GM19397 (cell line): ENCODE measurements at regions not wholly inside any gene's neighbourhood (a gene's known extent, or its start where the extent isn't known, plus 50 kb on each side); places are given as distances from the start of the nearest gene placed in this dataset.
"Not testable (repeated sequence)": the region's sequence is repeated elsewhere in the genome, so short reads cannot be mapped to it uniquely, and the experiment has no call there.

Source experiments
- ATAC-seq: cut with Tn5 transposase; IDR thresholded peaks from one replicate; pipeline ENCODE4 v1.9.1; 2021; ENCODE audit warnings: mild to moderate bottlenecking, moderate library complexity; ENCODE audit not compliant: unreplicated experiment

DNA sequence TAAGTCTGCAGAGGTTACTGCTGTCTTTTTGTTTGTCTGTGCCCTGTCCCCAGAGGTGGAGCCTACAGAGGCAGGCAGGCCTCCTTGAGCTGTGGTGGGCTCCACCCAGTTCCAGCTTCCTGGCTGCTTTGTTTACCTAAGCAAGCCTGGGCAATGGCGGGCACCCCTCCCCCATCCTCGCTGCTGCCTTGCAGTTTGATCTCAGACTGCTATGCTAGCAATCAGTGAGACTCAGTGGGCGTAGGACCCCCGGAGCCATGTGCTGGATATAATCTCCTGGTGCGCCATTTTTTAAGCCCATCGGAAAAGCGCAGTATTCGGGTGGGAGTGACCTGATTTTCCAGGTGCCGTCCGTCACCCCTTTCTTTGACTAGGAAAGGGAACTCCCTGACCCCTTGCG, 1363.1 kb downstream of the HACE1 start:
- not testable (repeated sequence) for ATAC-seq

DNA sequence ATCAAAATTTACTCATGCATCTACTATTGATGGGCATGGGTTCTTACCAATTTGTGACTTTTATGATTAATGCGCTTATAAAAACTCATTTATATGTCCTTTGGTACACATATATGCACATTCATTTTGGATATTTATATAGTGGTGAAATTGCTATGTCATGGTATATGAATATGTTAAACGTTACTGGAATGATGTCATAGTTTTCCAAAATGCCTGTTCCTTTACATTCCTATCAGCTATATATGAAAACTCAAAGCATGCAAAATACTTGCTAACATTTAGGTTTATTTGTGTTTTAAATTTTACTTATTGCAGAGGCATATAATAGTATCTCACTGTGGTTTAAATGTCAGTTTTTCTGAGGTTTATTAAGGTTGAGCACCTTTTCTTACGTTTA, 1403.1 kb downstream of the HACE1 start:
- ATAC-seq, result no peak

DNA sequence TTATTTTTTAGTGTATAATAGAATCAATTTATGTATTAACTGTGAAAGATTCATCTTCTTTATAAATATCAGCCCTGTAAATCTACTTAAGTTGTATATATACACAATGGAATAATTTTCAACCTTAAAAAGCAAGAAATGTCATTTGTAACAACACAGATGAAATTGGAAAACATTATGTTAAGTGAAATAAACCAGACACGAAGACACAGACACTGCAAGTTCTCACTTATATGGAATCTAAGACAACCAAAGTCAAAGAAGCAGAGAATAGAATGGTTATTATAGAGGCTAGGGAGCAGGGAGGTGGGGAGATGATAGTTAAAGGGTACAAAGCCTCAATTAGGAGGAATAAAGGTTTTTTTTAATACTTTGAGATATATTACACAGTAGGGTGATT, 1404.4 kb downstream of the HACE1 start:
- no peak for ATAC-seq

DNA sequence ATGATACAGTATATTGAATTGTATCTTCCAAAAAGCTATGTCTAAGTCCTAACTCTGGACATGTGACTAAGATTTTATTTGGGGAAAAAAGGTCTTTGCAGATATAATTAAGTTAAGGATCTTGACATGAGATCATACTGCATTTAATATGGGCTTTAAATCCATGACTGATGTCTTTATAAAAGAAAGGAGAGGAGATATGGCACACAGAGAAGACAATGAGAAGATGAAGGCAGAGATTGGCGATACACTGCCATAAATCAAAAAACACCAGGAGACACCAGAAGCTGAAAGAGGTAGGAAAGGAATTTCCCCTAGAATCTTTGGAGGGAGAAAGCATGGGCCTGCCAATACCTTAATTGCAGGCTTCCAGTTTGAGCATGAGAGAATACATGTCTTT, 1450.2 kb downstream of the HACE1 start:
- no peak for ATAC-seq

DNA sequence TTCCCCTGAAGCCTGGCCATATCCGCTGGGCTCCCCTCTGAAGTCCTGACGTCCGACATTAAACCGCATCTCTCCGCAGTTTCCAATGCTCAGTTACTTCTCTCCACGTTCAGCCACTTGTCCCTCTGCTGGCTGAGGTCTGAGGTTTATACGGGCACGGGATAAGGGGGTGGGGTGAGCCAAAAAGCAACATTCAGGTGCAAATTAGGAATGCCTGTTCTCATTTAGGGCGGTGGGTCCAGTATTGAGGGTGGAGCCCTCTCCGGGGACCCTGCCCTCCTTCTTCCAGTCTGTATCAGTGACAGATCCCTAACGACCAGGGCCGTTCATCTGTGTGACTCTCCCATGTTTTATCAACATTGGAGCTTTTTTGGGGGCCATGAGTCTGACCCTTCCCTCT, 1454.4 kb downstream of the HACE1 start:
- ATAC-seq, result no peak

DNA sequence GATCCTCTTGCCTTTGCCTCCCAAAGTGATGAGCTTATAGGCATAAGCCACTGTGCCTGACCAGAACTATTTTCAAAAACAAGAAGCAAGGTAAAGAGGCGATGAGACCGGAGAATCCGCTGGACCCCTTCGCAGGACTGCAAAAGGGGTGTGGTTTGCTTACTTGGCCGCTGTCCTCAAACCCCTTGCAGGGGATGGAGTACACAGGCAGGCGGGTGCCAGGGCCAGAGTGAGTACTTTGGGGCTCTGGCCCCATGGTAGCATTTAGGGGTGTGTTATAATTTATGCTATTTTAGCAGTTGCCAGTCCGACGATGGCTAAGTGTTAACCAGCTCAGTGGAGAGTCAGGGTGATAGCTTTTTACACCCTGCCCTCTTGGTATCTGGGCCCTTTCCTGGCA, 1454.9 kb downstream of the HACE1 start:
- ATAC-seq, result no peak

DNA sequence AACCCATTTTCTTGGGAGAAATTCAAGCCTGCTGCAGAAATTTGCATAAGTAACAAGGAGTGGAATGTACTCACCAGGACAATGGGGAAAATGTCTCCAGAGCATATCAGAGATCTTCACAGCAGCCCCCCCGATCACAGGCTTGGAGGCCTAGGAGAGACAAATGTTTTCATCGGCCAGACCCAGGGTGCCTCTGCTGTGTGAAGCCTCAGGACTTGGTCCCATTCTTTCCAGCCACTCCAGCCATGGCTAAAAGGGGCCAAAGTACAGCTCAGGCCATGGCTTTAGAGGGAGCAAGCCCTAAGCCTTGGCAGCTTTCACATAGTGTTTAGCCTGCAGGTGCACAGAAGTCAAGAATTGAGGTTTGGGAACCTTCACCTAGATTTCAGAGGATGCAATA, 1463.0 kb downstream of the HACE1 start:
- ATAC-seq, result no peak

DNA sequence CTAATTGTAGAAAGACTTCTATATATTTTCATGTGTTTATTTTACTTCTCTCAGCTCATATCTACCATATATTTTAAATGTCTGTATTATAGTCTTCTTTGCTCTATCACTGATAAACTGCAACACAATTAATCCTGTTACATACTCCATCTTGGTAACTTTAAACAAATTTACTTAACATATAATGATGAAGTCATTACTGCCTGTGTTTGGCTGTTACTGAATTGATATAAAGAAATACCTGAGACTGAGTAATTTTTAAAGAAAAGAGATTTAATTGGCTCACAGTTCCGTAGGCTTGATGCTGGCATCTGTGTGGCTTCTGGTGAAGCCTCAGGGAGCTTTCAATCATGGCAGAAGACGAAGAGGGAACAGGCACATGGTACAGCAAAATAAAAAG, 1480.4 kb downstream of the HACE1 start:
- ATAC-seq, result no peak

DNA sequence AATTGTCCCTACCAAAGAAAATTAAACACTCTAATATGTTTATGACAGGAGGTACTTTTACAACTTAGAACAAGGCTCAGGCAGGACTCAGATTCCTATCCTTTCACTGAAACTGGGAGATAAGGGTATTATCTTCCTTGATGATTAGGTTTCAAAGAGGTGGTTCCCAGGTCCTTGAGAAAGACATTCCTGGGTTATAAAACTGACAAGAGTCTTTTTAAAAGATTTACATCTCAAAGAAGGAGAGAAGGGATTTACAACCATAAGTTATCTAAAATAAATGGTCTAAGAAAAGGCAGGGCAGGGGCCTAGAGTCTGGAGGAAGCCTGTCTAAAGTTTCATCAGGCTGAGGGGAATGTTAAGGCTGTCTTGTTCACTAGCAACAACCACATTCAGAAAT, 1492.5 kb downstream of the HACE1 start:
- ATAC-seq, result no peak

DNA sequence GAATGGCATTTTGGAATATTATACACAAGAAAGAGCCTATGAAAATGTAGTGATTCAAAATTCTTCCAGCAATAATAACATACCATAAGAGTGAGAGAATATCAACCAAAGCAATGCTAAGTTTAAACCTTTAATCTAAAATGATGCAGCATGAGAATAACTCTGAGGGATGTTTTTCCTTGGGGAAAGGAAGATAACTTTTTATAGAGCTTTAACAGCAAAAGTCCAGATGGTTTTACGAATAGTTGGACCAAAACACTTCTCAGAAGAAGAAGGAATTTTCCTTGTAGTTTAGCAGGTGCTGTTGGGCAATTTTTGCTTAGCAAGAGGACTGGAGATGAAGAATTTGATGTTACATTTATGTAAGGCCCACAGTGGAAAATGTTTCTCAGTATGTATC, 1503.2 kb downstream of the HACE1 start:
- no peak for ATAC-seq

DNA sequence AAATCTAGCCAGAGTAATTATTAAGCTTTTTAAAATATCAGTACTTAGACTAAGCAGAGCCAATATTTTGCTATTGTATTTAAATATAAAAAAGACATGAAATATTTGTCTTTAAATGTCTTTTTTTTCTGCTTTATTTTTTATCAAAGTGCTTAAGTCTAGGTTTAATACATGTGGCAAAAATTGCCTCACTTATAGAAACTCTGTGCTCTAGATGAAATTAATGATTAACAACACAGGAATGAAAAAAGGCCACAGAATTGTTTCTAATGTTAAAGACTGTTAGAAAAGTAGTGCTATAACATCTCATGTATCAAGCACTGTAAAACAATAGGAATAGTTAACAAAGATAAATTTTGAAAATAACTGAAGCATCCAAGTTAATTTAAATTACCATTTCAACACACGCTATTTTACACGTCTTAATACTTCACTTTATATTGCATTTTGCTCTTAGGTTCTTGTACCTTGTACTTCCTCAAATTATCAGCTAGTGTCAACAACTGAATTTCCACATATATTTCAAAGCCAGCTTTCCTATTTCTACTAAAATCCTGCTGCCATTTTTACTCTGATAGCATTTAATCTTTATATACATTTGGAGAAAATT, 1515.1 kb downstream of the HACE1 start:
- ATAC-seq, result no peak

DNA sequence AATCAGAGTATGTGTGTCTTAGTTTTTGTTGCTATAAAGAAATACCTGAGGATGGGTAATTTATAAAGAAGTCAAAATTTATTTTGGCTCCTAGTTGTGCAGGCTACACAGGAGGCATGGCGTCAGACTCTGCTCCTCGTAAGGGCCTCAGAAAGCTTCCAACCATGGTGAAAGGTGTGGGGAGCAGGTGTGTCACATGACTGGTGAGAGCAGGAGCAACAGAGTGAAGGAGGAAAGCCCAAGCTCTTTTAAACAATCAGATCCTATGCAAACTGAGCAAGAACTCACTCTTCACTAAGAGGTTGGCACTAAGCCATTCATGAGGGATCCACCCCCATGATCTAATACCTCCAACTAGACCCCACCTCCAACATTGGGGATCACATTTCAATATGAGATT, 1524.3 kb downstream of the HACE1 start:
- no peak for ATAC-seq

DNA sequence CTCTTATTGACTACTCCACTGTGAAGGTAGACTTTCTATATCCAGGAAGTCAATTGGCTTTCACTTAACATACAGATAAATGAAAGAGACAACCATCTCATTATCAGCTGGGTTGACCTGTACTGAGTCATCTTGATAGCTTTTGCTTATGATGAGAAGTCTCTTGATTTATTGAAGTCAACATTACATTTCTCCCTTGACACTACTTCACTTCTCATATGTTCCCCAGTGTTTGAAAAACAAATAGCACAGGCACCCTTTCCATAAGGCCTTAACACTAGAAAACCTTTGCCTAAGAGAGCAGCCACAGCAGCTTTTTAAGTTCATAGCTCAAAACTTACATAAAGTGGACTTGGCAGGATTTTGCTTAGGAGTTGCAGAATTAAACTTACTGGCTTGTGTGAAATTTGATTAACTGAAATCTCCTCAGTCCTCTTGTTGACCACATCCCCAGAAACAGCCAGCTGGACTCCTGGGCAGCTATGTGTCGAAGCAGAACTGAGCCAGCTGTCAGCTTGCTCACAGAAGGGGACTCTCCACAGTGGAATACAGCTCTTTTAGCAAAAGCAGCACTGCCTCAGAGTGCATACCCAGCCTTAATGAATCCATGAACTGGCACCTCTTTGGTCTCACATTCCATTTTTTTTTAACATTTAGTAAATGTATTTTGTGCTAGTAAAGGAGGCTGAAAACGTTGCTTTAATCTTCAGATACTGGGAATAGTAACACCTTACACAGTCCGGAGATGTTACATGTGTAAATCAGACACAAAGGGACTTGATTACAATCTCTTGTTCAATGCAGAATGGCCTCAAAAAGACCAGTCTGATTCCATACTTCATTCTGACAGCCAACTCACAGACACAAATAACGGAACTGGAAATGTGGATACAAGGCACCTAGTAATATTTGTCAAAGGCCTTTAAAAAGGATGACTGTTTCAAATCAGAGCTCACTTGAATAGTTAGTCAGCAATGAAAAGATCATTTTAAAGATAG, 1532.7 kb downstream of the HACE1 start:
- ATAC-seq, result peak; percentile 71

DNA sequence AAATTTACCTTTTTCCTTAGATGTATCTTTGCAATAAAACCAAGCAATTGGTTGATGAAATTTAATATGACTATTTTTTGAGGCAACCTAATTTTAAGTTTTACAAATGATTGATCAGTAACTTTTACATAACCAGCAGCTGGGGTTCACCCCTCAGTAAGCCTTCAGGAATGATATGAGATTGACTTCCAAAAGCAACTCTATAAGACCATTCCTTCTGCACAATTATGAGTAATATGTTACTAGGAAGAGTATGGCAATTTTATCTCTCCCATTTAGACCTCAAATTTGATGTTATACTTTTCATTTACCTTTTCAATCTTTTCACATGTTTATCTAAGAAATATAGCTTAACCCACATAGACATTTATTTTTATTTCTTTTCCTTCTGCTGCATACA, 1546.3 kb downstream of the HACE1 start:
- ATAC-seq, result no peak

DNA sequence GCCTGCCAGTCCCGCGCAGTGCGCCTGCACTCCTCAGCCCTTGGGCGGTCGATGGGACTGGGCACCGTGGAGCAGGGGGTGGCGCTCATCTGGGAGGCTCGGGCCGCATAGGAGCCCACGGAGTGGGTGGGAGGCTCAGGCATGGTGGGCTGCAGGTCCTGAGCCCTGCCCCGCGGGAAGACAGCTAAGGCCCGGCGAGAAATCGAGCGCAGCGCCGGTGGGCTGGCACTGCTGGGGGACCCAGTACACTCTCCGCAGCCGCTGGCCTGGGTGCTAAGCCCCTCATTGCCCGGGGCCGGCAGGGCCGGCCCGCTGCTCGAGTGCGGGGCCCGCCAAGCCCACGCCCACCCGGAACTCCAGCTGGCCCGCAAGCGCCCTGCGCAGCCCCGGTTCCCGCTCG, 1565.3 kb downstream of the HACE1 start:
- not testable (repeated sequence) for ATAC-seq

DNA sequence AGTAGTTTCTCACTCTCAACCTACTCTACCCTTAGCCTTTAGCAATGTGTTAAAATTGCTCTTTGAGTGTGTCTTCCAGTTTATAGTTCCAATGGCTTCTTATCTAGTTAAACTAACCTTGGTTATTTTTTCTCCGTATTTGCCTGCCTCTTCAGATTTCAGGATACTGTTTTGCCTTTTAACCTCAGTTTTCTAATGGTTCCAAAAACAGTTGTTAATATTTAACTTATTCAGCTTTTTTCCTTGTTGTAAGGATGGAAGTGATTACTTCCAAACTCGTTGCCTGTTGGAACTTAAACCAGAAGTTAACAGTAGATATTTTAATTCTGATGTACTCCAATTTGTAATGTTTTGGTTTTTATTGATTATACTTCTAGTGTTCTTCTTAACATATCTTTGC, 1574.9 kb downstream of the HACE1 start:
- no peak for ATAC-seq

DNA sequence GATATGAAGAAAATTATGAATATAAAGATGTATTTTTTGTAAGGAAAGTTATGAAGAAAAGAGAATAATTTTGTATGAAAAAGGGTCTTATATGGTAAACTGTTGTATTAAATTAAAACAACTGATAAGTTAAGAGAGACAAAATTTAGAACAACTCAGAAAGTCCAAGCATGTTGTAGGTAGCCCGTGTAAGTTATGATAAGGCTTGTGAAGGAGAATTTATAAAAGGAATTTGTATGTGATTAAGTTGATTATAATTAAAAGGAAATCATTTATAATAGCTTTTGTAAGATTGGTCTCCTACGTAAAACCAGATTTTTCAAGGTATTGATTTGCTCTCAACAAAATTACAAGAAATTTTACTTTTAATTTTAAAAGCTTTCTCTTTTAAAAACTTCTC, 1579.3 kb downstream of the HACE1 start:
- no peak for ATAC-seq

DNA sequence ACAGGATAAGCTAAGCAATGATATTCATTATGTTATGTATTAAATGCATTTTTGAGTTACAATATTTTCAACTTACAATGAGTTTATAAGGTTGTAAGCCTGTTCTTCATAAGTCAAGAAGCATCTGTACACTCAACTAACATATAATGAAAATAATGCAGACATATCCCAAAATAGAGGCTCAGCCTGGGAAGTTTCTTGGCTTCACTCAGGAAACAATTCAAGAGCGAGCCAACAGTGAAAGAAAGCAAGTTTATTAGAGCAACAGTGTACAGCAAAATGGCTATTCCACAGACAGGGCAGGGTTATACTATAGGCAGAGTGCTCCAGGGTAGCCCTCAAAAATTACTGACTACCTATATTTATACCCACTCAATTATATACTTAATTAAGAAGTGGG, 1581.8 kb downstream of the HACE1 start:
- no peak for ATAC-seq

DNA sequence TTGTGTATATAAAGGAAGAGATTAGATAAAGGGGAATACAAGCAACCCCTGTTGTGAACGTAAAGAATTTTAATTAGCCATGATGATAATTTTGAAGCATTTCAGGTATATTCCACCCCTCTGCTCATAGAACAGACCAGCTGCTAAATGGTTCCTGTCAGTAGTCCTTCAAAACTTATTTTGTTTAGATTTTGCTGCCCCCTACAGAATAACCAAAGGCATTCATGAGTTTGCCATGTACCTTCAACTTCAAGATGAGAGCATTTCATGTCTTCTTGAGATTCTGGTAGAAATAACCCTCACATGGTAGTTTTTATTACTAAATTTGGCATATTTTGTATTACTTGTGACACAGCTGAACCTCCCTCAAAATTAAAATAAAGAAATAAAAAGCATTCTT, 1586.7 kb downstream of the HACE1 start:
- no peak for ATAC-seq

DNA sequence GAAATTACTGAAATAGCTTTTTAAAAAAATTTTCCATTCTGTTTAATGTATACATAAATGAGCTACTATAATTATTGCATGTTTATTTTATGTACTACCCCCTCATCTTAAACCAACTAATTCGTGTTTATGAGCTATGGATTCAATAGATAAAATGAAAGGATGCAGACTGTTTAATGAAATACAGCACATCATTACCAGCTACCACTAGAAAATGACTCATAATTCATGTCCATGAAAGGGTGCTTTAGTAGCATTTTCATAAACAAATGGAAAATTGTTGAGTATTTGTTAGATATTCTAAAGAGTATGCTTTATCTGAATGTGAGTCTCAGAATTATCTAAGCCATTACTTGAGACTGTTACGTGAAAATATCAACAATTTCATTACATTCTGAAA, 1590.1 kb downstream of the HACE1 start:
- no peak for ATAC-seq

DNA sequence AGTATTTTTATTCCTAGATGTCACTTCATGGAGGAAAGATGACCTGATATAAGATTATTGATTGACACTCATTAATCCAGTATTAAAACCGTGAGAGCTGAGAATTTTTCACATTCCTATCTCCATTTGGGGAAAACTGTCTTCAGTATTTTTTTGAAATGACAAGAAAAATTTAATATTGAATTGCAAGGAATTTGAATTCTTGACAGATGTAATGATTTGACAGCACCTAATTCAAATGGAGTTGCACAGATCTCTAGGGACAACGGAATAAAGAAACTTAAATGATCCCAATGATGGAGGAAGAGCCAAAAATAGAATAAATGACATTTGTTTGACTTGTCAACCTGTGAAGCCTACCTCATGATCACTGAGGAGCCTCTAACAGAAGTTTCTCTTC, 1591.4 kb downstream of the HACE1 start:
- no peak for ATAC-seq

DNA sequence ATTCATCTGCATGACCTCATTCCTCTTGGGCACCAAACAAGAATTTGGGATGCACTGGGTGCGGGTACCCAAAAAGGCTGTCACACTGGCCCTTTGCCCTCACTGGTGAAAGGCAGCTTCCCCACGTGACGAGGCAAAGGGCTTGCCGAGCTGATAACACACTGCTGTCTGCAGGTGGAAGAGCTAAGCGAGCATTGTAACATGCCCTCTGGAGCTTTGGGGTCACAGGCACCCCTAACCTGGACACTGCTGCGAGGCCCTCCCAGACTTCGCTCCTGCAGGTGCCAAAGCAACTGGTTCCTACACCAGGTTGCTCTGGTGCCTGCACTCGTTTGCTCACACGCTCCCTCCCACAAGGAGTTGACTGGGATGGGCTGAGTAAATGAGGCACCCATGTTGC, 1595.7 kb downstream of the HACE1 start:
- ATAC-seq, result no peak
